NCI-H2227 (cell line): ENCODE measurements at regions not wholly inside any gene's neighbourhood (a gene's known extent, or its start where the extent isn't known, plus 50 kb on each side); places are given as distances from the start of the nearest gene placed in this dataset.
A peak's percentile ranks its signal among the peaks of the same experiment; 100 is the strongest.
"Not testable (repeated sequence)": the region's sequence is repeated elsewhere in the genome, so short reads cannot be mapped to it uniquely, and the experiment has no call there.

Experiments used
- DNase-seq: peaks from one replicate; lab custom pipeline; 2025; ENCODE audit not compliant: unreplicated experiment; lab: John Stamatoyannopoulos, UW

- no peak for DNase-seq
Observed at GRCh38 chr10:121316432-121316831, 281.8 kb downstream of the FGFR2 start.

- DNase-seq = no peak
Observed at GRCh38 chr10:121317374-121317773, 280.9 kb downstream of the FGFR2 start.

- DNase-seq = no peak
Observed at GRCh38 chr10:121322046-121322445, 276.2 kb downstream of the FGFR2 start.

GRCh38 chr10:121322776-121323175, 275.5 kb downstream of the FGFR2 start:
- DNase-seq = no peak

- no peak for DNase-seq
Observed at GRCh38 chr10:121323443-121323842, 274.8 kb downstream of the FGFR2 start.

GRCh38 chr10:121324678-121325213, 273.5 kb downstream of the FGFR2 start:
- DNase-seq = no peak

- DNase-seq = no peak
Observed at GRCh38 chr10:121325490-121326231, 272.6 kb downstream of the FGFR2 start.

- no peak for DNase-seq
Observed at GRCh38 chr10:121326905-121327304, 271.3 kb downstream of the FGFR2 start.

GRCh38 chr10:121327727-121328126, 270.5 kb downstream of the FGFR2 start:
- no peak for DNase-seq

GRCh38 chr10:121329631-121330030, 268.6 kb downstream of the FGFR2 start:
- not testable (repeated sequence) for DNase-seq

- DNase-seq = no peak
Observed at GRCh38 chr10:121330563-121330962, 267.7 kb downstream of the FGFR2 start.

- no peak for DNase-seq
Observed at GRCh38 chr10:121332353-121332752, 265.9 kb downstream of the FGFR2 start.

- DNase-seq = no peak
Observed at GRCh38 chr10:121332829-121333765, 265.1 kb downstream of the FGFR2 start.

GRCh38 chr10:121335386-121335925, 262.8 kb downstream of the FGFR2 start:
- no peak for DNase-seq

GRCh38 chr10:121337427-121337826, 260.8 kb downstream of the FGFR2 start:
- DNase-seq = no peak

GRCh38 chr10:121338206-121338980, 259.9 kb downstream of the FGFR2 start:
- DNase-seq = peak; percentile 70

GRCh38 chr10:121339114-121339513, 259.1 kb downstream of the FGFR2 start:
- DNase-seq = no peak

GRCh38 chr10:121340271-121340831, 257.9 kb downstream of the FGFR2 start:
- DNase-seq = no peak

GRCh38 chr10:121351540-121351939, 246.7 kb downstream of the FGFR2 start:
- DNase-seq = no peak

- no peak for DNase-seq
Observed at GRCh38 chr10:121352231-121352855, 245.9 kb downstream of the FGFR2 start.
